ENCODE measurements at regions not wholly inside any gene's neighbourhood (a gene's known extent, or its start where the extent isn't known, plus 50 kb on each side); places are given as distances from the start of the nearest gene placed in this dataset.

GRCh38 chr16:48029768-48030167, 126.0 kb downstream of the ABCC12 start:
- no peak for TF ChIP-seq CTCF (IDR thresholded peaks at IDR 0.05)
- no peak for TF ChIP-seq POLR2A (IDR thresholded peaks at IDR 0.05)
